ENCODE measurements at regions not wholly inside any gene's neighbourhood (a gene's known extent, or its start where the extent isn't known, plus 50 kb on each side); places are given as distances from the start of the nearest gene placed in this dataset.

- TF ChIP-seq, protein P1, sequence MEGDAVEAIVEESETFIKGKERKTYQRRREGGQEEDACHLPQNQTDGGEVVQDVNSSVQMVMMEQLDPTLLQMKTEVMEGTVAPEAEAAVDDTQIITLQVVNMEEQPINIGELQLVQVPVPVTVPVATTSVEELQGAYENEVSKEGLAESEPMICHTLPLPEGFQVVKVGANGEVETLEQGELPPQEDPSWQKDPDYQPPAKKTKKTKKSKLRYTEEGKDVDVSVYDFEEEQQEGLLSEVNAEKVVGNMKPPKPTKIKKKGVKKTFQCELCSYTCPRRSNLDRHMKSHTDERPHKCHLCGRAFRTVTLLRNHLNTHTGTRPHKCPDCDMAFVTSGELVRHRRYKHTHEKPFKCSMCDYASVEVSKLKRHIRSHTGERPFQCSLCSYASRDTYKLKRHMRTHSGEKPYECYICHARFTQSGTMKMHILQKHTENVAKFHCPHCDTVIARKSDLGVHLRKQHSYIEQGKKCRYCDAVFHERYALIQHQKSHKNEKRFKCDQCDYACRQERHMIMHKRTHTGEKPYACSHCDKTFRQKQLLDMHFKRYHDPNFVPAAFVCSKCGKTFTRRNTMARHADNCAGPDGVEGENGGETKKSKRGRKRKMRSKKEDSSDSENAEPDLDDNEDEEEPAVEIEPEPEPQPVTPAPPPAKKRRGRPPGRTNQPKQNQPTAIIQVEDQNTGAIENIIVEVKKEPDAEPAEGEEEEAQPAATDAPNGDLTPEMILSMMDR (IDR thresholded peaks at IDR 0.05; ENCODE audit: insufficient read depth, low read depth, low read length, missing control alignments): no peak
- H3K4me3 ChIP-seq (ENCODE audit: low read length): no peak overlapping the region
- DNase-seq (ENCODE audit: low read depth): no peak
These were observed 228.9 kb downstream of the TTC8 start for GRCh38 chr14:89053303-89053702.

DNA sequence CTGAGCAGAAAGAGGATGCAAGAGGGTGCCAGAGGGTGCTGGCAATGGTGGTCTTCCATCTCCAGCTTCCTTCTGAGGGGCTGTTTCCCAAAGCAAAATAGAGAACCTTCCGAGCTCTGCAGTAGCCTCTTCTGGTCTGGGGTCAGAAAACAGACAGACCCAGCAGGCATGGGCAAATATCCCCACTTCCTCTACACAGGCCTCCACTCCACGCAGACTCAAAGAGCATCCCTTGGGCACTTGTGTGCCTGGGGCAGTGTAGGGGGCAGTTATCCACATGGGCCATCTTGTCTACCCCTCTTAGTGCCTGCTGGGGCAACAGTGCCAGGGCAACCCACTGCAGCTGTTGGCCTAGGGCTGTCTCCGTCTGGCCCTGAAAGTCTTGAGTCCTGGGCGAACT lies 231.9 kb downstream of the TTC8 start:
- TF ChIP-seq, protein P1 (IDR thresholded peaks at IDR 0.05; ENCODE audit: insufficient read depth, low read depth, low read length, missing control alignments): no peak
- no peak for DNase-seq (ENCODE audit: low read depth)
- no peak overlapping the region for H3K4me3 ChIP-seq (ENCODE audit: low read length)

DNA sequence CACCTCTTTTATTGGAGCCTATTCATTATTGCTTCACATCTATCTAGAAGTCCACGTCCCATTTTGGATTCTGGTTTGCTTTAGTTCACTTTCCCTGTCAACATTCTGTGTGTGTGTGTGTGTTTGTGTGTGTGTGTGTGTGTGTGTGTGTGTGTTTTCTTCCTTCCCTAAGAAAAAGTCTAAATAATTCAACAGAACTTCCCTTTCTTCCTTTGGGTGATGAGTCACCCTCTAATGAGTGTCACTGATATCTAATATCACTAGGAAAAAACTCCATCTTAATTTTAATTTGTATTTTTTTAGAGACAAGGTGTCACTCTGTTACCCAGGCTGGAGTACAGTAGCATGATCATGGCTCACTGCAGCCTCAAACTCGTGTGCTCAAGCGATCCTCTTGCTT lies 234.2 kb downstream of the TTC8 start:
- no peak overlapping the region for H3K4me3 ChIP-seq (ENCODE audit: low read length)
- DNase-seq (ENCODE audit: low read depth): no peak
- TF ChIP-seq, protein P1 (IDR thresholded peaks at IDR 0.05; ENCODE audit: insufficient read depth, low read depth, low read length, missing control alignments): no peak

DNA sequence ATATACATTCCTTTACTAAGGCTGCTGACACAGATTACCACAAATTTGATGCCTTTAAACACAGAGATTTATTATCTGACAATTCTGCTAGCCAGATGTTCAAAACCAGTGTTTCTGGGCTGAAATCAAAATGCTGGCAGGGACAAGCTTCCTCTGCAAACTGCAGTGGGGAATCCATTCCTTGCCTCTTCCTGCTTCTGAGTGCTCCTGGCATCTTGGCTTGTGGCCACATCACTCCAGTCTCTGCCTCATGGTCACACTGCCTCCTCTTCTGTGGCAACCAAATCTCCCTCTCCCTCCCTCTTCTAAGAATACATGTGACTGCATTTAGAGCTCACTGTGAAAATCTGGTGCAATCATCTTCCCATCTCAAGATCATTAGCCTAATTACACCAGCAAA lies 235.7 kb downstream of the TTC8 start:
- H3K4me3 ChIP-seq (ENCODE audit: low read length): no peak overlapping the region
- TF ChIP-seq, protein P1 (IDR thresholded peaks at IDR 0.05; ENCODE audit: insufficient read depth, low read depth, low read length, missing control alignments): no peak
- no peak for DNase-seq (ENCODE audit: low read depth)

DNA sequence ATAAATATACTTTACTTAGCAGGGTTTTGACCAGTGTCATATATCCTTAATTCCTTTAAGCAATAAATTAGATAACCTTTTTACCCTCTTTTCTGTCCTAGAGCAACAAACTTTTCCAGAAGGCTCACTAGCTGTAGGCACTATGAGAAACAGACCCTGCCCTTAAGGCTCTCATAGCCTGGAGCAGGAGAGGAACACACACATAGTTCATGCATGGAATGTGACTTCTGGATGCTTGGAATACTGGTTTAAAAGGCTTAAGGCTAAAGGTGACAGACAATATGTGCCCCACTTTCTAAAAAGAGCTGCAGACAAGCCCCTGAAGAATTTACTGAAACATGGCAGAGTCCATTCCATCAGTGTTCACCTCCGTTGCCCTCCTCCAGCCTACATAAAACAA lies 237.2 kb downstream of the TTC8 start:
- TF ChIP-seq, protein P1 (IDR thresholded peaks at IDR 0.05; ENCODE audit: insufficient read depth, low read depth, low read length, missing control alignments): no peak
- no peak for DNase-seq (ENCODE audit: low read depth)
- H3K4me3 ChIP-seq (ENCODE audit: low read length): no peak overlapping the region

GRCh38 chr14:89065879-89066278 lies 241.4 kb downstream of the TTC8 start:
- TF ChIP-seq, protein P1 (IDR thresholded peaks at IDR 0.05; ENCODE audit: insufficient read depth, low read depth, low read length, missing control alignments): no peak
- H3K4me3 ChIP-seq (ENCODE audit: low read length): no peak overlapping the region

GRCh38 chr14:89067293-89067972 lies 243.0 kb downstream of the TTC8 start:
- H3K4me3 ChIP-seq (ENCODE audit: low read length): no peak overlapping the region
- no peak for DNase-seq (ENCODE audit: low read depth)
- TF ChIP-seq, protein P1 (IDR thresholded peaks at IDR 0.05; ENCODE audit: insufficient read depth, low read depth, low read length, missing control alignments): no peak

More at GRCh38 chr14:89065879-89066278, 241.4 kb downstream of the TTC8 start:
- no peak for DNase-seq (ENCODE audit: low read depth)

All from epithelial cell of esophagus (primary cell).